Endothelial cell (in vitro differentiated cells): ENCODE measurements at regions not wholly inside any gene's neighbourhood (a gene's known extent, or its start where the extent isn't known, plus 50 kb on each side); places are given as distances from the start of the nearest gene placed in this dataset.

Source experiments
- DNase-seq: peaks from one replicate; pipeline ENCODE4 v3.0.0; 2021; ENCODE audit warnings: low spot score
- H3K27ac Mint-ChIP-seq: one replicate; pipeline ENCODE4 v1.8.0; 2021; ENCODE audit warnings: mixed read lengths, inconsistent platforms; ENCODE audit not compliant: unreplicated experiment
- H3K27me3 Mint-ChIP-seq: one replicate; pipeline ENCODE4 v1.8.0; 2021; ENCODE audit warnings: mild to moderate bottlenecking, moderate library complexity, mixed read lengths, inconsistent platforms; ENCODE audit not compliant: unreplicated experiment
- H3K36me3 Mint-ChIP-seq: one replicate; pipeline ENCODE4 v1.8.0; 2021; ENCODE audit warnings: mild to moderate bottlenecking, low read depth, mixed read lengths, inconsistent platforms; ENCODE audit not compliant: unreplicated experiment
- H3K4me1 Mint-ChIP-seq: one replicate; pipeline ENCODE4 v1.8.0; 2021; ENCODE audit warnings: mild to moderate bottlenecking, mixed read lengths, inconsistent platforms; ENCODE audit not compliant: unreplicated experiment
- H3K4me3 Mint-ChIP-seq: one replicate; pipeline ENCODE4 v1.8.0; 2021; ENCODE audit warnings: mild to moderate bottlenecking, mixed read lengths, inconsistent platforms; ENCODE audit not compliant: unreplicated experiment
- H3K9me3 Mint-ChIP-seq: one replicate; pipeline ENCODE4 v1.8.0; 2021; ENCODE audit warnings: mixed read lengths, inconsistent platforms; ENCODE audit not compliant: unreplicated experiment
- CTCF ChIP-seq: fragments of 200-600 bp; sonication (generic); IDR thresholded peaks from one replicate; pipeline ENCODE4 v1.5.0; 2021; ENCODE audit warnings: antibody characterized with exemption; ENCODE audit not compliant: unreplicated experiment

GRCh38 chr2:21268878-21269224 is 145.1 kb downstream of the TDRD15 start:
- Mint-ChIP-seq H3K36me3 (peaks cover 8% of the 10 kb centered on the region), H3K27ac (no peak overlapping the region), H3K9me3 (no peaks in the 10 kb centered on the region), H3K4me3 (no peak overlapping the region), H3K27me3 (peaks cover 7% of the 10 kb centered on the region), H3K4me1 (peaks cover 19% of the 10 kb centered on the region)
- TF ChIP-seq CTCF = no peak
- DNase-seq = no peak

- Mint-ChIP-seq H3K27ac (no peak overlapping the region), H3K27me3 (peaks cover 7% of the 10 kb centered on the region), H3K36me3 (peaks cover 8% of the 10 kb centered on the region), H3K9me3 (no peaks in the 10 kb centered on the region), H3K4me1 (peaks cover 19% of the 10 kb centered on the region), H3K4me3 (no peak overlapping the region)
- TF ChIP-seq CTCF = no peak
- DNase-seq = no peak
Observed at GRCh38 chr2:21269382-21269781, 145.6 kb downstream of the TDRD15 start.

- no peak for DNase-seq
- Mint-ChIP-seq H3K36me3 (peaks cover 8% of the 10 kb centered on the region), H3K27ac (no peak overlapping the region), H3K9me3 (no peaks in the 10 kb centered on the region), H3K27me3 (peaks cover 7% of the 10 kb centered on the region), H3K4me3 (no peak overlapping the region), H3K4me1 (peaks cover 20% of the 10 kb centered on the region)
- no peak for TF ChIP-seq CTCF
Observed at GRCh38 chr2:21270083-21270491, 146.3 kb downstream of the TDRD15 start.

GRCh38 chr2:21270708-21271122 is 146.9 kb downstream of the TDRD15 start:
- Mint-ChIP-seq H3K4me3 (no peak overlapping the region), H3K27me3 (peaks cover 7% of the 10 kb centered on the region), H3K4me1 (peaks cover 17% of the 10 kb centered on the region), H3K36me3 (peaks cover 8% of the 10 kb centered on the region), H3K27ac (no peak overlapping the region), H3K9me3 (no peaks in the 10 kb centered on the region)
- DNase-seq = no peak
- TF ChIP-seq CTCF = no peak

GRCh38 chr2:21276163-21276562 is 152.4 kb downstream of the TDRD15 start:
- H3K9me3 Mint-ChIP-seq = no peaks in the 10 kb centered on the region
- peaks cover 6% of the 10 kb centered on the region for H3K4me1 Mint-ChIP-seq
- no peak overlapping the region for H3K4me3 Mint-ChIP-seq
- no peak overlapping the region for H3K27ac Mint-ChIP-seq
- TF ChIP-seq CTCF = no peak
- DNase-seq = no peak
- H3K36me3 Mint-ChIP-seq = no peaks in the 10 kb centered on the region
- no peaks in the 10 kb centered on the region for H3K27me3 Mint-ChIP-seq
